NB4 (cell line): ENCODE measurements at regions not wholly inside any gene's neighbourhood (a gene's known extent, or its start where the extent isn't known, plus 50 kb on each side); places are given as distances from the start of the nearest gene placed in this dataset.

Experiments used
- DNase-seq: peaks from one replicate; pipeline ENCODE4 v3.0.0; 2010; ENCODE audit warnings: low read depth
- H3K4me3 ChIP-seq: one replicate; pipeline ENCODE4 v1.5.1; 2011; ENCODE audit warnings: mild to moderate bottlenecking, low read depth, low read length, moderate library complexity
- MAX ChIP-seq: IDR thresholded peaks from 2 replicates; pipeline ENCODE4 v1.6.1; 2011; ENCODE audit warnings: low read depth, low read length
- MYC ChIP-seq: IDR thresholded peaks from 2 replicates; pipeline ENCODE4 v1.6.1; 2011; ENCODE audit warnings: low read depth, low read length
- POLR2A ChIP-seq: IDR thresholded peaks from 2 replicates; pipeline ENCODE4 v1.6.1; 2011; ENCODE audit warnings: mild to moderate bottlenecking; ENCODE audit not compliant: insufficient read length; ENCODE audit errors: extremely low read depth
- TF ChIP-seq, protein P1 (sequence below): IDR thresholded peaks from one replicate; pipeline ENCODE4 v1.5.1; 2012; ENCODE audit warnings: low read depth, low read length

DNA sequence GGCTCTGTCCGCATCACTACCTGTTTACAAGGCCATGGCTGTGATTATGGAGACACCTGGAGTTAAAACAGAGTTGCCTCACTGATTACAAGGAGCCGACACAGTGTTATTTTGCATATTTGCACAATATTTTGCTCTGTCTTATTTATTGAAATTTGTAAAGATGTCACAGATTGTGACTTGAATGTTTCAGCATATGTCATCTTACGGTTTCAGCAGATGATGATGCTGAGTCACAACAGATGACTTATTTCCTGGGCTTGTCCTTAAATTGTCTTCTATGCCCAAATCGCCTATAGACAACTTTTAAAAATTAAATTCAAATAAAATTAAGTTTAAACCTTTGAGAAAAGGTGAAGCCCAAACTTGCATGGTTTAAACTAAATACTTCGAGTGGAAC, 87.1 kb upstream of the INPP4B start:
- TF ChIP-seq MYC: no peak
- TF ChIP-seq MAX: no peak
- TF ChIP-seq POLR2A: no peak
- TF ChIP-seq, protein P1, sequence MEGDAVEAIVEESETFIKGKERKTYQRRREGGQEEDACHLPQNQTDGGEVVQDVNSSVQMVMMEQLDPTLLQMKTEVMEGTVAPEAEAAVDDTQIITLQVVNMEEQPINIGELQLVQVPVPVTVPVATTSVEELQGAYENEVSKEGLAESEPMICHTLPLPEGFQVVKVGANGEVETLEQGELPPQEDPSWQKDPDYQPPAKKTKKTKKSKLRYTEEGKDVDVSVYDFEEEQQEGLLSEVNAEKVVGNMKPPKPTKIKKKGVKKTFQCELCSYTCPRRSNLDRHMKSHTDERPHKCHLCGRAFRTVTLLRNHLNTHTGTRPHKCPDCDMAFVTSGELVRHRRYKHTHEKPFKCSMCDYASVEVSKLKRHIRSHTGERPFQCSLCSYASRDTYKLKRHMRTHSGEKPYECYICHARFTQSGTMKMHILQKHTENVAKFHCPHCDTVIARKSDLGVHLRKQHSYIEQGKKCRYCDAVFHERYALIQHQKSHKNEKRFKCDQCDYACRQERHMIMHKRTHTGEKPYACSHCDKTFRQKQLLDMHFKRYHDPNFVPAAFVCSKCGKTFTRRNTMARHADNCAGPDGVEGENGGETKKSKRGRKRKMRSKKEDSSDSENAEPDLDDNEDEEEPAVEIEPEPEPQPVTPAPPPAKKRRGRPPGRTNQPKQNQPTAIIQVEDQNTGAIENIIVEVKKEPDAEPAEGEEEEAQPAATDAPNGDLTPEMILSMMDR: no peak
- H3K4me3 ChIP-seq: no peak overlapping the region

GRCh38 chr4:142940425-142941330, 94.6 kb upstream of the INPP4B start:
- no peak overlapping the region for H3K4me3 ChIP-seq
- TF ChIP-seq, protein P1: no peak
- no peak for TF ChIP-seq MAX
- no peak for TF ChIP-seq MYC
- TF ChIP-seq POLR2A: no peak
- no peak for DNase-seq

More for the DNA sequence above, 87.1 kb upstream of the INPP4B start:
- no peak for DNase-seq

DNA sequence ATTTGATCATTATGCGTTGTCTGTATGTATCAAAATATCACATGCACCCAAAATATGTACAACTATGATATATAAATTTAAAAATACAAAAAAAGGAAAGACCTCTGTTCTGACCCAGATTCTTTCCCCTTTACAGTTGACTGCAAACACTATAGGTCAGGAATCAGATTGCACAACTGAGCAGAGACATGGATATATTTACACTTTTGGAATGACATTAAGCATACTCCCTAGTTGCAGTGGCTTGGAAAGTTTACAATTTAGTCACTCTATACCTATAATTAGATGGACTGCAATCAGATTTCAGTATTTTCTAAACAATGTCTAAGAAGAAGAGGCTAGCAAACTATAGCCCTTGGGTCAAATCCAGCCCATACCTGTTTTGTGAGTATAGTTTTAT, 98.5 kb upstream of the INPP4B start:
- H3K4me3 ChIP-seq: no peak overlapping the region
- TF ChIP-seq POLR2A: no peak
- no peak for TF ChIP-seq MAX
- no peak for TF ChIP-seq MYC
- TF ChIP-seq, protein P1: no peak
- DNase-seq: no peak

DNA sequence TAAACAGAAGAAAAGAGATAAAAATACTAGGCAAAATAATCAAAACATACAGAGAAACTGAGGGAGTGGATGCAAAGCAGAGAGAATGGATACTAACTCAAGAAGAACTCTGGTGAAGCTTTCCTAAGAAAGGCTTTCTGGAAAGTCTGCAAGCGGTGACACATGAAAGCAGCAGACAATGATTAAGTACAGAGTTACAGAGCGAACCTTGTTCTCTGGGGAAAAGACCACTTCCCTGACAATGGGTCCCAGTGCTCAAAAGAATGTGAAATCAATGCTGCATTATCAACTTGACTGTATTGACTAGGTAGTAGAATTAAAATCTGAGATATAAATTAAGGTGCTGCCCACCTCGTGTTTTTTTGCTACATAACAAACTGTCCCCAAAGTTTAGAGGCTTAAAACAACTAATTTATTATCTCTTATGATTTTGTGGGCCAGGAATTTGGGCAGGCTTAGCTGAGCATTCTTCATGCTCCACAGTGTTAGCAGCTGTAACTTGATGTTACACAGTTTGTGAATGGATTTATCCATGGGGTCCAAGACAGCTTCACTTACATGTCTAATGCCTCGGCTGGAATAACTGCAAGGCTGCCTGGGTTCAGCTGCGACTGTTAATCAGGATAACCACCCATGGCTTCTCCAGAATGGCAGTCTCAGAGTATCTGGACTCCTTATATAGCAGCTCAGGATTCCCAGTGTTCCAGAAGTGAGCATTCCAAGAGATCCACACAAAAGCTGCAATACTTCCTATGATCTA, 106.9 kb upstream of the INPP4B start:
- H3K4me3 ChIP-seq: no peak overlapping the region

GRCh38 chr4:142954415-142954814, 108.3 kb upstream of the INPP4B start:
- no peak for DNase-seq
- no peak overlapping the region for H3K4me3 ChIP-seq
- no peak for TF ChIP-seq MYC
- TF ChIP-seq MAX: no peak
- TF ChIP-seq, protein P1: no peak
- TF ChIP-seq POLR2A: no peak

More for the DNA sequence above, 106.9 kb upstream of the INPP4B start:
- DNase-seq: no peak
- TF ChIP-seq MYC: no peak
- no peak for TF ChIP-seq MAX
- TF ChIP-seq, protein P1: no peak
- TF ChIP-seq POLR2A: no peak
